NOMO-1 (cell line): ENCODE measurements at regions not wholly inside any gene's neighbourhood (a gene's known extent, or its start where the extent isn't known, plus 50 kb on each side); places are given as distances from the start of the nearest gene placed in this dataset.
"Not testable (repeated sequence)": the region's sequence is repeated elsewhere in the genome, so short reads cannot be mapped to it uniquely, and the experiment has no call there.

Experiments
- DNase-seq, 2 experiments: peaks; one replicate each; lab custom pipeline; 2025; ENCODE audit not compliant: unreplicated experiment in 2 of 2; lab: John Stamatoyannopoulos, UW

- no peak for DNase-seq
Observed at GRCh38 chr3:159877924-159878323, 110.7 kb upstream of the IL12A start.

DNA sequence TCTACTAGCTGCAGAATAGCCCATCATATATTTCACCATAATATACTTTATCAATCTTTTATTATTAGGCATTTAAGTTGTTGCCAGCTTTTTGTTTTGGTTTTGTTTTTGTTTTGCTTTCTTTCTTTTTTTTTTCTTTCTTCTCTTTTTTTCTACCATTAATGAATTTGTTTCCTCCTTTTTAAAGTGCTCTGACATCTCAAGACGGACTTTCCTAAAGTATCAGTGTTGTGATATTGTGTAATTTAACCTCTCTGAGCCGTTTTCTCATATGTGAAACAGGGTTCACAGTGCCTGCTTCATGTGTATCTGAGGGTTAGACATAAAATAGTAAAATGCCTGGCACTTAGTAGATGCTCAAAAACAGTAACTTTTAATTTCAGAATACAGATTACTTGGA, 109.5 kb upstream of the IL12A start:
- no peak for DNase-seq

DNA sequence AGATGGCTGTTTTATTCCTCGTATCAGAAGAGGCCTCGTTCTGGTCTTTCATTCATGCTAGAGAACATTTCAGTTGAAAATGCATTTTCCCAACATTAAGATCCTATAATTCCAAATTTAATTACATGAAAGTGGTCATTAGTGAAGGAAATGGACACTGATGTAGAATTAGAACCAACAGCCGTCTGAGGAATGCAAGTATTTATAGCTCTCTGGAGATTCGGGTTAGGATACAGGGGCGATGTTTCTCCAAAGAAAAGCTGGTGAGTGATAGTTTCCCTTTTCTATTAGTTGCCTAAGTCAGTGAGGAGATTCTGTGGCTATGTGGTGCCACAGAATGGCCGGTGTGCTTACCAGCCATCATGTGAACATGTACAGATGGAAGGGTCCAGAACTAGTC, 109.0 kb upstream of the IL12A start:
- DNase-seq = no peak

DNA sequence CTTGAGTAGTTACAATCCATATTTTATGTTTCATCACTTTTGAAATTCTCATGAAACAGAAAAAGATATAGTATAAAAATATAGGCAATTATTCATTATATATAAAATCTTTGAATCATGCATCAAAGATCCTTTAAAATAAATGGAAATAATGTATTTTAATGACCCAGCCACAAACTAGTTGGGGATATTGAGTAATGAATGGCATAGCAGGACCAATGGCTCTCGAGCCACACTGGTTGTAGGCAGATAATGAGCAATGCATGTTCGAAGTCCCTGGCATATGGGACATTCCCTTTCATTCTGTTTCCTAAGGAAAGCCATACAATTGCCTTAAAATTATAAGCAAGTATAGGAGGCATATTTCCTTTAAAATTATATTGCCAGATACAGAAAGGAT, 107.4 kb upstream of the IL12A start:
- DNase-seq = peak in 1 of 2 experiments; percentile 24

- DNase-seq = no peak
Observed at GRCh38 chr3:159881828-159882309, 106.8 kb upstream of the IL12A start.

GRCh38 chr3:159882367-159882766, 106.3 kb upstream of the IL12A start:
- DNase-seq = no peak

DNA sequence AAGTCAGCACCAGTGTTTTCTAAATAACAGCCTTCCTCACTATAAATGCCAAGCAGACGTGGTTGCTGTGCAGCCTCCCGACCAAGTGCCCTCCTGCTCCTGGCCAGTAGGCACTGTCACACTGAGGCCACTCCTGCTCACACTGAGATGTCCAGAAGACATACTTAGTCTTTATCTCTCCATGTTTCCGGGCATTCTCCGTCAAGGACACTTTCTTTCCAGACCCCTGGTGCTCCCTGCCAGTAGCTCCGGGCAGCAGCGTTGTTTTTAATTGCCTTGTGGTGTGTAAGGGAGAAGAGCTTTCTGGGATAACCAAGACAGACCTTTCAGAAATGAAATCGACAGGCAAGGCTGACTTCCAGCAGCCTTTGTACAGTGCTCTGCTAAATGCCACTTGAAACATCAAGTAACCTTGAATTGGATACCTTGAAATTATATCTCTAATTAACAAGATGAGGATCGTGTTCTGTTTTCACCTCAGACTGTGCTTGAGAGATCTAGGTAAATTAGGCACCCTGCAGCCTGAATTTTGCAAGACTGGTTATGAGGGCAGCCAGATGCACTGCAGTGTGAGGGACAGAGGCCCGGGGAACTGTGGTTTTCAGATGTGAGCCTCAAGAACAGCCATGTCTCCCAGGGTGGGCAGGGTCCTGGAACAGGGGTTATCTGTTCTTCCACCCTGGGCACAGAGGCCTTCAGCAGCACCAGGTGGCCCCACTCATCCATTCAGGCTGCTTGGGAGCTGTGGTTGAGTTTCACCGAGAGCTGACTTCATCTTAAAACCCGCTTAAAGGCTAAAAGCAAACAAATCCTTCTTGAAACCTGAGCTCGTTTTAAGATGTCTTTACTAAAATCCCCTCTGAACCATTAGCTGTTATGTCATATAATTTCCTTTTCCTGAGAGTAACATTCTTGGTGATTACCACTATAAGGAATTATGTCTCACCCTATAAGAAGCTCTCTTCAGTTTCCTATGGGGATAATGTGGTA, 105.5 kb upstream of the IL12A start:
- DNase-seq = no peak

DNA sequence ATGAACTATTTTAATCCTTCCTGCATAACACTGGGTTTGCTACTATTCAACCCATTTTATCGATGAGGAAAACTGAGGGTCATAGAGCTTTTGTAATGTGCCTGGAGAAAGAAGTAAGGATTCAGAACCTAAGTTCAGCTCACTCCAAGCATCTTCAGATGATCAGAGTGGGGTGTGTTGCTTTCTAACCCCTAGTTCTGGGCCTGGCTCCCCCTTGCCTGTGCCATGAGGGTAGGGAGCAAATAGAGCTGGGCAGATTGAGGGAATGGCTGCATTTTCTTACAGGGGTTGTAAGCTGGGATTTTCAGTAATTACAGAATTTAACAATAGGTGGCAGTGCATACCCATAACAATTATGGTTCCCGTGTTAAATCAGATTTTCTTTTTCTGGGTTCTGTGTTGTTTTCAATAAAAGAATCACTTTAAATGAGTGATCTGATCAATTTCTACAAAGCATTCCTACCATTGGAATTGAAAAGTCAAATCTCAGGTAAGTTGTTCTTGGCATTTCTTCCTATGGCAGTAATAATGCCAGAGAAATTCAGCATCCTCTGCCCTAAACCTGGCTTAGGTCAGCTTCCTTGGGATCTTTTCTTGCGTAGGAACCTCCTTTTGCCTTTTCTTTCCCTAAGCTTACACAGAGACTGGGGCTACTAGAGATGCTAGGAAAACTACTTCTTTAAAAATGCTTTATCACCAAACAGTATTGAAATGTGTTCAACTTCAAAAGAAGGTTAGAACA, 103.8 kb upstream of the IL12A start:
- peak; percentile 46 to 74 for DNase-seq

GRCh38 chr3:159886050-159886449, 102.6 kb upstream of the IL12A start:
- DNase-seq = no peak

DNA sequence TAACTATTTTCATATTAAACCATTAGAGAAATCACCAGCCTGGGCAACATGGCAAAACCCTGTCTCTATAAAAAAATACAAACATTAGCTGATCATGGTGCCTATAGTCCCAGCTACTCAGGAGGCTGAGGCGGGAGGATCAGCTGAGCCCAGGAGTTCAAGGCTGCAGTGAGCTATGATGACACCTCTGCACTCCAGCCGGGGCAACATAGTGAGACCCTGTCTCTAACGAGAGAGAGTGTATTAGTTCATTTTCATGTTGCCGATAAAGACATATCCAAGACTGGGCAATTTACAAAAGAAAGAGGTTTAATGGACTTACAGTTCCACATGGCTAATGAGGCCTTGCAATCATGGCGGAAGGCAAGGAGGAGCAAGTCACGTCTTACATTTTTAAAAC, 102.1 kb upstream of the IL12A start:
- DNase-seq = not testable (repeated sequence)

GRCh38 chr3:159887168-159887567, 101.5 kb upstream of the IL12A start:
- DNase-seq = no peak

DNA sequence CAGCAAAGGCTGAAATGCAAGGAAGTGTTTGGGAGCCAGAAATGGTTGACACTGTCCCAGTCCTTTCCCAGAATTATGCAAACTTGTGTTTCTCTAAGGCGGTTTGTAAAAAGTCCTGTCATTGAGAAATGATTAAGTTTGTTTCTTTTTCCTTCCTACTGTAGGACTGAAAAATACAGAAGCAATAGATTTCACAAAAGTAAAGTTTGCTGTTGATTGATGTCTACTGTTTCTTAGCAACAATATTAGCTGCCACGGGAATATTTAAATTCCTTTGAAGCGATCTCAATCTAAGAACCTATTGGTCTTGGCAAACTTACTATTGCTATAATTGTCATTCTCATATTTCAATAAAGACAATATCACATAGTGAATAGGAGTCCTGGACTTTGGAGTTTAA, 100.7 kb upstream of the IL12A start:
- DNase-seq = no peak

GRCh38 chr3:159892171-159892795, 96.4 kb upstream of the IL12A start:
- no peak for DNase-seq

GRCh38 chr3:159892801-159893200, 95.8 kb upstream of the IL12A start:
- DNase-seq = no peak

- DNase-seq = no peak
Observed at GRCh38 chr3:159894386-159894785, 94.2 kb upstream of the IL12A start.

GRCh38 chr3:159895430-159895829, 93.2 kb upstream of the IL12A start:
- DNase-seq = no peak

- no peak for DNase-seq
Observed at GRCh38 chr3:159896543-159896942, 92.1 kb upstream of the IL12A start.

DNA sequence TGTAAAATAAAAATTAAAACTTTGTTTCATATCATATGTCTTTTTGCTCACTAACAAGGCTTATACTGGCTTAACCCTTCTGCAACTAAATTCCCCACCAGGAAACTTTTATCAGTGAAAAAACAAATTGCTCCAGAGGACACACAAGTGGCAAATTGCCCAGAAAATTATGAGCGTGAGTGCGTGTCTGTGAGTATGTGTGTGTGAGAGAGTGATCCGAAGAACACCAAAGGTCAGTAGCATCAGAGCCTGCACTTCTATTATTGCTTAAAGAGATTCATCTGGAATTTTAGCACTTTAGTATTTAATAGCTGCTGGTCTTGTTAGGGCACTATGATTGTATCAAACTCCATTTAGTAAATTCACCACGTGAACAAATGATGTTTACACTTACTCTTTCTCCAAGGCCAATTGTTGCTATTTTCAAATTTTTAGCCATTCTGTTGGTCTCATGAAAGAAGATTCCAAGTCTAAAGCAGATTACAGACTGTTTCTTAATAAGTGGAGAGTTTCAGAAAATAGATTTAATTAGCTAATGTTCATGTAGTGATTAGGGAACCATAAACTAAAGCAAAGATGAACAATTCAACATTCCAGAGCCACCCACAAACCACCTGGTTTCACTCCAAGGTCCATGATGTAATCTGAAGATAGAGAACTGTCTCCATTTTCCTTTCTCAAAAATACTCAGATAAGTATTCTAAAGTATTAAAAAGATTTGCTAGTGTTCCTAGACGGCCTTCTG, 91.1 kb upstream of the IL12A start:
- DNase-seq = no peak

GRCh38 chr3:159898147-159898546, 90.5 kb upstream of the IL12A start:
- DNase-seq = no peak

GRCh38 chr3:159899166-159899565, 89.5 kb upstream of the IL12A start:
- DNase-seq = peak; percentile 87 to 89
